B cell (primary cell): ENCODE measurements at regions not wholly inside any gene's neighbourhood (a gene's known extent, or its start where the extent isn't known, plus 50 kb on each side); places are given as distances from the start of the nearest gene placed in this dataset.

ENCODE experiments used
- ATAC-seq: fragments of 200-7000 bp; cut with Tn5 transposase; one replicate; pipeline ENCODE4 v1.10.0; 2021; ENCODE audit warnings: low read depth, mild to moderate bottlenecking, moderate number of reproducible peaks, moderate library complexity
- CTCF ChIA-PET: fragments of 350-600 bp; sonication (Branson Sonifier 250); formaldehyde crosslinking; loops from one replicate; lab custom pipeline; 2021; ENCODE audit warnings: antibody characterized with exemption, inconsistent platforms; lab: Charles Lee
- POLR2A ChIA-PET: fragments of 350-600 bp; sonication (Branson Sonifier 250); formaldehyde crosslinking; loops from one replicate; lab custom pipeline; 2021; ENCODE audit warnings: antibody characterized with exemption; lab: Charles Lee
- DNase-seq: peaks from one replicate; pipeline ENCODE4 v3.0.0; 2013
- H2AFZ ChIP-seq: 2 replicates; pipeline ENCODE4 v1.6.1; 2012; ENCODE audit warnings: mild to moderate bottlenecking, low read depth, low read length; ENCODE audit not compliant: insufficient read depth, poor library complexity, severe bottlenecking
- H3K27ac ChIP-seq, 2 donors: 1 replicate in 1 of 2; 2 replicates in 1 of 2; pipeline ENCODE4 v1.5.1; 2012 to 2013; ENCODE audit warnings: low read length in 2 of 2, mild to moderate bottlenecking in 2 of 2, moderate library complexity in 1 of 2
- H3K27me3 ChIP-seq, 4 experiments: fragments of 200-600 bp in 1 of 4; sonication (generic) in 1 of 4; replicated peaks in 1 of 4; 1 replicate in 2 of 4; 2 replicates in 2 of 4; pipeline versions ENCODE4 v1.6.1 to v1.7.0; 2013 to 2016; ENCODE audit warnings: low read length in 3 of 4, mild to moderate bottlenecking in 2 of 4, mixed read lengths in 1 of 4, moderate library complexity in 1 of 4; ENCODE audit not compliant: insufficient read depth in 4 of 4, control insufficient read depth in 3 of 4; ENCODE audit errors: control extremely low read depth in 1 of 4
- H3K36me3 ChIP-seq, 2 experiments: replicated peaks in 1 of 2; 1 replicate in 1 of 2; 2 replicates in 1 of 2; pipeline versions ENCODE4 v1.6.1 to v1.7.1; 2013; ENCODE audit warnings: low read length in 1 of 2; ENCODE audit not compliant: insufficient read depth in 2 of 2, control insufficient read depth in 1 of 2; ENCODE audit errors: control extremely low read depth in 1 of 2, extremely low read depth in 1 of 2
- H3K4me1 ChIP-seq, 2 donors: fragments of 200-600 bp in 1 of 2; sonication (generic) in 1 of 2; 1 replicate in 1 of 2; 2 replicates in 1 of 2; pipeline versions ENCODE4 v1.5.1 to v1.6.1; 2013 to 2017; ENCODE audit warnings: low read length in 2 of 2; ENCODE audit not compliant: control insufficient read depth in 2 of 2, insufficient read depth in 2 of 2
- H3K4me2 ChIP-seq: replicated peaks from 2 replicates; pipeline ENCODE3; 2012; ENCODE audit warnings: mild to moderate bottlenecking, low read depth, low read length; ENCODE audit not compliant: poor library complexity, severe bottlenecking
- H3K4me3 ChIP-seq, 5 experiments: fragments of 200-600 bp in 1 of 5; sonication (generic) in 1 of 5; 1 replicate in 3 of 5; 2 replicates in 2 of 5; pipeline versions ENCODE4 v1.5.1 to v1.7.0; 2011 to 2016; ENCODE audit warnings: low read length in 4 of 5, mild to moderate bottlenecking in 4 of 5, low read depth in 2 of 5, control low read depth in 1 of 5, moderate library complexity in 1 of 5; ENCODE audit not compliant: insufficient read depth in 1 of 5; ENCODE audit errors: control extremely low read depth in 1 of 5, extremely low read depth in 1 of 5
- H3K79me2 ChIP-seq: fragments of 200-600 bp; sonication (generic); one replicate; pipeline ENCODE4 v1.6.0; 2016; ENCODE audit warnings: low read length; ENCODE audit not compliant: control insufficient read depth, insufficient read depth
- H3K9ac ChIP-seq: fragments of 200-600 bp; sonication (generic); 2 replicates; pipeline ENCODE4 v1.6.1; 2017; ENCODE audit warnings: mild to moderate bottlenecking, low read length, moderate library complexity
- H3K9me3 ChIP-seq, 3 donors: one replicate each; pipeline versions ENCODE4 v1.6.1 to v1.7.1; 2013; ENCODE audit warnings: low read length in 2 of 3; ENCODE audit not compliant: control insufficient read depth in 2 of 3, insufficient read depth in 1 of 3; ENCODE audit errors: control extremely low read depth in 1 of 3
- H4K20me1 ChIP-seq: 2 replicates; pipeline ENCODE4 v1.6.0; 2012; ENCODE audit warnings: mild to moderate bottlenecking, low read length; ENCODE audit not compliant: insufficient read depth, control insufficient read depth, poor library complexity, severe bottlenecking
- H3K27ac Mint-ChIP-seq: one replicate; pipeline ENCODE4 v1.8.0; 2021; ENCODE audit warnings: mixed read lengths
- H3K27me3 Mint-ChIP-seq: one replicate; pipeline ENCODE4 v1.8.0; 2021; ENCODE audit warnings: mixed read lengths
- H3K4me1 Mint-ChIP-seq: one replicate; pipeline ENCODE4 v1.8.0; 2021; ENCODE audit warnings: mixed read lengths
- H3K4me3 Mint-ChIP-seq: one replicate; pipeline ENCODE4 v1.8.0; 2021; ENCODE audit warnings: mixed read lengths
- H3K9me3 Mint-ChIP-seq: one replicate; pipeline ENCODE4 v1.8.0; 2022; ENCODE audit warnings: mixed read lengths; ENCODE audit not compliant: insufficient read depth
- EZH2 ChIP-seq: IDR thresholded peaks from 2 replicates; pipeline ENCODE4 v1.6.1; 2012; ENCODE audit warnings: borderline replicate concordance, low read depth, mild to moderate bottlenecking, moderate library complexity, low read length; ENCODE audit not compliant: insufficient read depth, poor library complexity, severe bottlenecking
- WGBS: methylation state at CpG from one replicate; pipeline ENCODE4 v1.1.5; 2013; ENCODE audit warnings: missing lambda C conversion rate; ENCODE audit not compliant: insufficient coverage; 5-methylcytosine and 5-hydroxymethylcytosine counted together
- intact Hi-C: fragments of 100-400 bp; cut with micrococcal nuclease; formaldehyde crosslinking; loops from one replicate; pipeline ENCODE4 v1.10.0; 2022
- TF ChIP-seq, protein P1 (sequence below): fragments of 200-600 bp; IDR thresholded peaks from one replicate; pipeline ENCODE4 v1.8.0; 2022; ENCODE audit warnings: antibody characterized with exemption, mild to moderate bottlenecking

DNA sequence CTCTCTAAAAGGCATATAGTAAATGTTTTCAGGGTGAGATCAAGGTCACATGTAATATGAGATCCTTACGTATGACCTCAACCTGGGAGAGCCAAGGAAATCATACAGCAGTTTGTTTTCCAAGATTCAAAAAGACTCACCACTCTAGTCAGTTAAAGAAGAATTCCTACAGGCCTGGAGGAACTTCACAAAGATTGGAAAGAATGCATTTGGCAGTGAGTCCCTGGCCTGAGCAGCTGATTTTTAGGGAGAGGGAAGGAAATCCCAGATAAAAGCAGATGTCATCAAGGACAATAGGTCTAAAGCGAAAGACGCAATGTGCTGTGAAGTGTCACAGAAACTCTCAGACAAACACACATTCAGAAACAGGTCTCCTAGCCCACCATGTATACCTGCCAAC is 424.0 kb upstream of the ZNF462 start:
- WGBS: no CpG with 5 or more reads among the region's 3 CpGs
- Histone ChIP-seq H3K36me3 (no peaks in the 10 kb centered on the region), H3K27ac (no peak overlapping the region), H3K27me3 (no peaks in the 10 kb centered on the region), H3K9me3 (no peaks in the 10 kb centered on the region), H2AFZ (no peak overlapping the region), H3K4me1 (no peaks in the 10 kb centered on the region), H3K4me3 (no peak overlapping the region), H3K79me2 (no peaks in the 10 kb centered on the region), H3K9ac (no peak overlapping the region), H3K4me2 (no peak overlapping the region), H4K20me1 (no peaks in the 10 kb centered on the region)
- Mint-ChIP-seq H3K27ac (no peak overlapping the region), H3K9me3 (no peaks in the 10 kb centered on the region), H3K27me3 (no peaks in the 10 kb centered on the region), H3K4me3 (no peak overlapping the region), H3K4me1 (no peaks in the 10 kb centered on the region)
- ATAC-seq: no peak
- no peak for DNase-seq
- CTCF ChIA-PET: no interaction called here
- intact Hi-C loops: no loop called here
- TF ChIP-seq EZH2: no peak
- TF ChIP-seq, protein P1, sequence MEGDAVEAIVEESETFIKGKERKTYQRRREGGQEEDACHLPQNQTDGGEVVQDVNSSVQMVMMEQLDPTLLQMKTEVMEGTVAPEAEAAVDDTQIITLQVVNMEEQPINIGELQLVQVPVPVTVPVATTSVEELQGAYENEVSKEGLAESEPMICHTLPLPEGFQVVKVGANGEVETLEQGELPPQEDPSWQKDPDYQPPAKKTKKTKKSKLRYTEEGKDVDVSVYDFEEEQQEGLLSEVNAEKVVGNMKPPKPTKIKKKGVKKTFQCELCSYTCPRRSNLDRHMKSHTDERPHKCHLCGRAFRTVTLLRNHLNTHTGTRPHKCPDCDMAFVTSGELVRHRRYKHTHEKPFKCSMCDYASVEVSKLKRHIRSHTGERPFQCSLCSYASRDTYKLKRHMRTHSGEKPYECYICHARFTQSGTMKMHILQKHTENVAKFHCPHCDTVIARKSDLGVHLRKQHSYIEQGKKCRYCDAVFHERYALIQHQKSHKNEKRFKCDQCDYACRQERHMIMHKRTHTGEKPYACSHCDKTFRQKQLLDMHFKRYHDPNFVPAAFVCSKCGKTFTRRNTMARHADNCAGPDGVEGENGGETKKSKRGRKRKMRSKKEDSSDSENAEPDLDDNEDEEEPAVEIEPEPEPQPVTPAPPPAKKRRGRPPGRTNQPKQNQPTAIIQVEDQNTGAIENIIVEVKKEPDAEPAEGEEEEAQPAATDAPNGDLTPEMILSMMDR: no peak
- POLR2A ChIA-PET: no interaction called here

DNA sequence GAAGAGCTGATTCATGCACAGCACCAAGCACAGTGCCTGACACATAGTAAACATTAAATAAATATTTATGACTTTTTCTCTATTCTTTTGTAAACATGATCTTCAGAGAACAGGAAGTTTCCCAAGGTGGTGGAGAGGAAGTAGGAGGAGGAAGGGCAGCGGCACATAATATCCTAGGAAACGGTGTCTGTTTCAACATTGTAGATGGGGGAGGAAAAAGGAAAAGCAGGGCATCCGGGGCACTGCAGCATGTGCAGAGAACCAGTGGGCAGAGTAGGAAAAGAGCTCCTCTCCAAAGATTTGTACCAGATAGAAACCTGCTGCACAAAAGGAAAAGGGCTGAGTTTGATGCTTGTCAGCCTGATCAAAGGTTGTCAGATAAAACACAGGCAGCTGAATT is 421.7 kb upstream of the ZNF462 start:
- no peak overlapping the region for H3K9ac ChIP-seq
- ATAC-seq: no peak
- H2AFZ ChIP-seq: no peak overlapping the region
- intact Hi-C loops: no loop called here
- TF ChIP-seq, protein P1: no peak
- TF ChIP-seq EZH2: no peak
- no peak overlapping the region for H3K27ac Mint-ChIP-seq
- no peaks in the 10 kb centered on the region for H3K9me3 Mint-ChIP-seq
- POLR2A ChIA-PET: no interaction called here
- H3K27me3 Mint-ChIP-seq: no peaks in the 10 kb centered on the region
- H3K36me3 ChIP-seq: no peaks in the 10 kb centered on the region
- no peak overlapping the region for H3K4me3 Mint-ChIP-seq
- DNase-seq: no peak
- CTCF ChIA-PET: no interaction called here
- H3K79me2 ChIP-seq: no peaks in the 10 kb centered on the region
- H3K4me1 Mint-ChIP-seq: no peaks in the 10 kb centered on the region
- no peaks in the 10 kb centered on the region for H3K9me3 ChIP-seq
- no peak overlapping the region for H3K4me2 ChIP-seq
- H3K4me3 ChIP-seq: no peak overlapping the region
- H3K4me1 ChIP-seq: no peaks in the 10 kb centered on the region
- no peak overlapping the region for H3K27ac ChIP-seq
- WGBS: no CpG with 5 or more reads among the region's 3 CpGs
- no peaks in the 10 kb centered on the region for H3K27me3 ChIP-seq
- H4K20me1 ChIP-seq: no peaks in the 10 kb centered on the region
